ENCODE measurements at regions not wholly inside any gene's neighbourhood (a gene's known extent, or its start where the extent isn't known, plus 50 kb on each side); places are given as distances from the start of the nearest gene placed in this dataset.

GRCh38 chr2:18061717-18062116, 183.2 kb downstream of the KCNS3 start:
- H2AFZ ChIP-seq (ENCODE audit: control insufficient read depth, low read length): no peak overlapping the region
- H3K9me1 ChIP-seq (ENCODE audit: control insufficient read depth, extremely low read depth, insufficient read depth, low read length): no peaks in the 10 kb centered on the region
- H3K4me1 ChIP-seq (ENCODE audit: control insufficient read depth, extremely low read depth, insufficient read depth, low read length): no peaks in the 10 kb centered on the region
- no peak overlapping the region for H3K9ac ChIP-seq (ENCODE audit: control insufficient read depth, extremely low read depth, insufficient read depth, low read length)
- H3K27me3 ChIP-seq (ENCODE audit: control insufficient read depth, extremely low read depth, insufficient read depth, low read length): peaks cover 3% of the 10 kb centered on the region
- no peaks in the 10 kb centered on the region for H4K20me1 ChIP-seq (ENCODE audit: control insufficient read depth, extremely low read depth, insufficient read depth, low read length)
- H3K9me3 ChIP-seq (ENCODE audit: control insufficient read depth, low read depth, low read length): no peaks in the 10 kb centered on the region
- H3K4me3 ChIP-seq (ENCODE audit: control insufficient read depth in 2 of 3, extremely low read depth in 1 of 3, insufficient read depth in 2 of 3, low read depth in 1 of 3, low read length in 3 of 3): no peak overlapping the region
- no peak overlapping the region for H3K4me2 ChIP-seq (ENCODE audit: control insufficient read depth, extremely low read depth, insufficient read depth, low read depth, low read length)
- dilution Hi-C loops (cut with MboI; ENCODE audit: extremely low pct_ligation_motif_present, low sequenced_read_pairs): no loop called here
- DNase-seq (ENCODE audit: low read depth, low spot score) (no peak), FAIRE-seq (no peak)
- TF ChIP-seq, protein P1, sequence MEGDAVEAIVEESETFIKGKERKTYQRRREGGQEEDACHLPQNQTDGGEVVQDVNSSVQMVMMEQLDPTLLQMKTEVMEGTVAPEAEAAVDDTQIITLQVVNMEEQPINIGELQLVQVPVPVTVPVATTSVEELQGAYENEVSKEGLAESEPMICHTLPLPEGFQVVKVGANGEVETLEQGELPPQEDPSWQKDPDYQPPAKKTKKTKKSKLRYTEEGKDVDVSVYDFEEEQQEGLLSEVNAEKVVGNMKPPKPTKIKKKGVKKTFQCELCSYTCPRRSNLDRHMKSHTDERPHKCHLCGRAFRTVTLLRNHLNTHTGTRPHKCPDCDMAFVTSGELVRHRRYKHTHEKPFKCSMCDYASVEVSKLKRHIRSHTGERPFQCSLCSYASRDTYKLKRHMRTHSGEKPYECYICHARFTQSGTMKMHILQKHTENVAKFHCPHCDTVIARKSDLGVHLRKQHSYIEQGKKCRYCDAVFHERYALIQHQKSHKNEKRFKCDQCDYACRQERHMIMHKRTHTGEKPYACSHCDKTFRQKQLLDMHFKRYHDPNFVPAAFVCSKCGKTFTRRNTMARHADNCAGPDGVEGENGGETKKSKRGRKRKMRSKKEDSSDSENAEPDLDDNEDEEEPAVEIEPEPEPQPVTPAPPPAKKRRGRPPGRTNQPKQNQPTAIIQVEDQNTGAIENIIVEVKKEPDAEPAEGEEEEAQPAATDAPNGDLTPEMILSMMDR (optimal IDR thresholded peaks at IDR 0.05 in 1 of 3, IDR thresholded peaks at IDR 0.05 in 1 of 3, conservative IDR thresholded peaks at IDR 0.05 in 1 of 3; ENCODE audit: extremely low read depth in 1 of 3, insufficient read depth in 2 of 3, low read length in 3 of 3): no peak
- no peak for TF ChIP-seq EZH2 (IDR thresholded peaks at IDR 0.05; ENCODE audit: low read length)
- no peaks in the 10 kb centered on the region for H3K79me2 ChIP-seq (ENCODE audit: control insufficient read depth, insufficient read depth, low read length)
- H3K27ac ChIP-seq (ENCODE audit: control insufficient read depth, insufficient read depth, low read length): no peak overlapping the region
- no peaks in the 10 kb centered on the region for H3K36me3 ChIP-seq (ENCODE audit: control insufficient read depth in 2 of 2, extremely low read depth in 1 of 2, insufficient read depth in 2 of 2, low read length in 2 of 2)

GRCh38 chr2:18057657-18058056, 179.2 kb downstream of the KCNS3 start:
- Histone ChIP-seq H3K9ac (ENCODE audit: control insufficient read depth, extremely low read depth, insufficient read depth, low read length) (no peak overlapping the region), H3K4me1 (ENCODE audit: control insufficient read depth, extremely low read depth, insufficient read depth, low read length) (no peaks in the 10 kb centered on the region), H3K9me1 (ENCODE audit: control insufficient read depth, extremely low read depth, insufficient read depth, low read length) (no peaks in the 10 kb centered on the region), H3K4me3 (ENCODE audit: control insufficient read depth in 2 of 3, extremely low read depth in 1 of 3, insufficient read depth in 2 of 3, low read depth in 1 of 3, low read length in 3 of 3) (no peak overlapping the region), H3K79me2 (ENCODE audit: control insufficient read depth, insufficient read depth, low read length) (no peaks in the 10 kb centered on the region), H3K36me3 (ENCODE audit: control insufficient read depth in 2 of 2, extremely low read depth in 1 of 2, insufficient read depth in 2 of 2, low read length in 2 of 2) (no peaks in the 10 kb centered on the region), H4K20me1 (ENCODE audit: control insufficient read depth, extremely low read depth, insufficient read depth, low read length) (no peaks in the 10 kb centered on the region), H3K27me3 (ENCODE audit: control insufficient read depth, extremely low read depth, insufficient read depth, low read length) (no peaks in the 10 kb centered on the region), H3K4me2 (ENCODE audit: control insufficient read depth, extremely low read depth, insufficient read depth, low read depth, low read length) (no peak overlapping the region), H3K27ac (ENCODE audit: control insufficient read depth, insufficient read depth, low read length) (no peak overlapping the region), H3K9me3 (ENCODE audit: control insufficient read depth, low read depth, low read length) (no peaks in the 10 kb centered on the region), H2AFZ (ENCODE audit: control insufficient read depth, low read length) (no peak overlapping the region)
- FAIRE-seq (no peak), DNase-seq (ENCODE audit: low read depth, low spot score) (no peak)
- TF ChIP-seq, protein P1 (optimal IDR thresholded peaks at IDR 0.05 in 1 of 3, IDR thresholded peaks at IDR 0.05 in 1 of 3, conservative IDR thresholded peaks at IDR 0.05 in 1 of 3; ENCODE audit: extremely low read depth in 1 of 3, insufficient read depth in 2 of 3, low read length in 3 of 3): no peak
- TF ChIP-seq EZH2 (IDR thresholded peaks at IDR 0.05; ENCODE audit: low read length): no peak
- dilution Hi-C loops (cut with MboI; ENCODE audit: extremely low pct_ligation_motif_present, low sequenced_read_pairs): no loop called here

Data from keratinocyte (primary cell).